ENCODE measurements at regions not wholly inside any gene's neighbourhood (a gene's known extent, or its start where the extent isn't known, plus 50 kb on each side); places are given as distances from the start of the nearest gene placed in this dataset.
"Not testable (repeated sequence)": the region's sequence is repeated elsewhere in the genome, so short reads cannot be mapped to it uniquely, and the experiment has no call there.

- intact Hi-C loops (cut with DNase I): no loop called here
Observed at GRCh38 chrX:101823236-101823635, 108.6 kb downstream of the ZMAT1 start.

GRCh38 chrX:101817739-101818138 lies 114.1 kb downstream of the ZMAT1 start:
- DNase-seq; ATAC-seq; intact Hi-C loops (cut with DNase I): not testable (repeated sequence)

More at GRCh38 chrX:101823236-101823635, 108.6 kb downstream of the ZMAT1 start:
- ATAC-seq (no peak), DNase-seq (no peak)

GRCh38 chrX:101813200-101813599 lies 118.6 kb downstream of the ZMAT1 start:
- intact Hi-C loops (cut with DNase I): no loop called here
- ATAC-seq: no peak
- DNase-seq: no peak

- DNase-seq (no peak), ATAC-seq (no peak)
- intact Hi-C loops (cut with DNase I): loop anchor here in 1 of 2 donors (5.0 kb wide), 2 partner anchors 206 to 981 kb away; partner anchors contain the start of gene CSTF2
Observed at GRCh38 chrX:101803451-101803850, 128.4 kb downstream of the ZMAT1 start.

GRCh38 chrX:101799387-101799786 lies 132.4 kb downstream of the ZMAT1 start:
- peak; percentile 98 to 100 for ATAC-seq
- peak; percentile 84 for DNase-seq
- intact Hi-C loops (cut with DNase I): loop anchor here in 1 of 2 donors (5.0 kb wide), 1 partner anchor 382 kb away; no protein-coding TSS in a partner anchor

GRCh38 chrX:101787934-101788333 lies 128.3 kb upstream of the ARMCX2 start:
- intact Hi-C loops (cut with DNase I): no loop called here
- DNase-seq (no peak), ATAC-seq (no peak)

GRCh38 chrX:101785142-101785541 lies 125.5 kb upstream of the ARMCX2 start:
- no peak for ATAC-seq
- DNase-seq: no peak
- intact Hi-C loops (cut with DNase I): no loop called here

- DNase-seq; intact Hi-C loops (cut with DNase I); ATAC-seq: not testable (repeated sequence)
Observed at GRCh38 chrX:101780421-101780820, 120.8 kb upstream of the ARMCX2 start.

- DNase-seq: no peak
- intact Hi-C loops (cut with DNase I): no loop called here
- no peak for ATAC-seq
Observed at GRCh38 chrX:101774340-101774739, 114.7 kb upstream of the ARMCX2 start.

- no peak for ATAC-seq
- intact Hi-C loops (cut with DNase I): no loop called here
- DNase-seq: no peak
Observed at GRCh38 chrX:101764538-101764937, 104.9 kb upstream of the ARMCX2 start.

GRCh38 chrX:101759000-101759399 lies 99.3 kb upstream of the ARMCX2 start:
- ATAC-seq: peak; percentile 59 to 90
- intact Hi-C loops (cut with DNase I): no loop called here
- peak; percentile 28 for DNase-seq

- no peak for ATAC-seq
- intact Hi-C loops (cut with DNase I): no loop called here
- no peak for DNase-seq
Observed at GRCh38 chrX:101750744-101751143, 91.1 kb upstream of the ARMCX2 start.

GRCh38 chrX:101749436-101749835 lies 89.8 kb upstream of the ARMCX2 start:
- intact Hi-C loops (cut with DNase I): no loop called here
- DNase-seq (no peak), ATAC-seq (no peak)

GRCh38 chrX:101745046-101745445 lies 85.4 kb upstream of the ARMCX2 start:
- ATAC-seq: no peak
- DNase-seq: no peak
- intact Hi-C loops (cut with DNase I): no loop called here

- no peak for ATAC-seq
- intact Hi-C loops (cut with DNase I): no loop called here
- no peak for DNase-seq
Observed at GRCh38 chrX:101744085-101744484, 84.4 kb upstream of the ARMCX2 start.

GRCh38 chrX:101740642-101741041 lies 81.0 kb upstream of the ARMCX2 start:
- no peak for ATAC-seq
- DNase-seq: no peak
- intact Hi-C loops (cut with DNase I): no loop called here

GRCh38 chrX:101738867-101739266 lies 79.2 kb upstream of the ARMCX2 start:
- ATAC-seq; DNase-seq; intact Hi-C loops (cut with DNase I): not testable (repeated sequence)

GRCh38 chrX:101738411-101738810 lies 78.8 kb upstream of the ARMCX2 start:
- DNase-seq; intact Hi-C loops (cut with DNase I); ATAC-seq: not testable (repeated sequence)

- ATAC-seq (no peak), DNase-seq (no peak)
- intact Hi-C loops (cut with DNase I): no loop called here
Observed at GRCh38 chrX:101736651-101737050, 77.0 kb upstream of the ARMCX2 start.

- DNase-seq (no peak), ATAC-seq (no peak)
- intact Hi-C loops (cut with DNase I): no loop called here
Observed at GRCh38 chrX:101732870-101733269, 73.2 kb upstream of the ARMCX2 start.

- intact Hi-C loops (cut with DNase I): no loop called here
- no peak for ATAC-seq
- DNase-seq: no peak
Observed at GRCh38 chrX:101729986-101730385, 70.3 kb upstream of the ARMCX2 start.

Data from left cardiac atrium (tissue), 4 donors.